Suprapubic skin (tissue), 4 donors: ENCODE measurements at regions not wholly inside any gene's neighbourhood (a gene's known extent, or its start where the extent isn't known, plus 50 kb on each side); places are given as distances from the start of the nearest gene placed in this dataset.

Source experiments
- CTCF ChIP-seq, 2 donors: fragments of 200-600 bp in 1 of 2; fragments of 450-650 bp in 1 of 2; sonication (generic) in 1 of 2; IDR thresholded peaks; one replicate each; pipeline ENCODE4 v1.5.1; 2016 to 2019; ENCODE audit warnings: antibody characterized with exemption in 2 of 2, mild to moderate bottlenecking in 1 of 2, moderate library complexity in 1 of 2
- EP300 ChIP-seq: sonication (generic); formaldehyde crosslinking; IDR thresholded peaks from one replicate; pipeline ENCODE4 v1.6.1; 2017; ENCODE audit warnings: antibody characterized with exemption
- POLR2A ChIP-seq, 2 donors: fragments of 450-650 bp; IDR thresholded peaks; one replicate each; pipeline ENCODE4 v1.6.1; 2017; ENCODE audit warnings: antibody characterized with exemption in 2 of 2, mild to moderate bottlenecking in 2 of 2, moderate library complexity in 2 of 2
- POLR2AphosphoS5 ChIP-seq, 3 donors: sonication (generic); formaldehyde crosslinking; IDR thresholded peaks; one replicate each; pipeline ENCODE4 v1.6.1; 2017; ENCODE audit warnings: antibody characterized with exemption in 3 of 3

- TF ChIP-seq CTCF (IDR thresholded peaks at IDR 0.05) (no peak), POLR2A (IDR thresholded peaks at IDR 0.05) (no peak), POLR2AphosphoS5 (IDR thresholded peaks at IDR 0.05) (no peak), EP300 (no peak)
Measured at GRCh38 chr4:107213880-107214279, 177.8 kb upstream of the DKK2 start.
